GM23338 (cell line): ENCODE measurements at regions not wholly inside any gene's neighbourhood (a gene's known extent, or its start where the extent isn't known, plus 50 kb on each side); places are given as distances from the start of the nearest gene placed in this dataset.

Experiments
- ATAC-seq: fragments of 200-7000 bp; cut with Tn5 transposase; 3 replicates; pipeline ENCODE4 v1.9.1; 2020
- DNase-seq: peaks from one replicate; pipeline ENCODE4 v3.0.0-alpha.2; 2015; ENCODE audit warnings: low spot score
- H2AFZ ChIP-seq: fragments of 200-600 bp; sonication (generic); 2 replicates; pipeline ENCODE4 v1.8.0; 2016; ENCODE audit warnings: antibody characterized with exemption, mild to moderate bottlenecking, moderate library complexity
- H3F3A ChIP-seq: fragments of 200-600 bp; sonication (generic); replicated peaks from 2 replicates; pipeline ENCODE4 v1.8.0; 2017; ENCODE audit warnings: antibody characterized with exemption, mixed run types, low read depth
- H3K27ac ChIP-seq: fragments of 200-600 bp; sonication (generic); 2 replicates; pipeline ENCODE4 v1.6.1; 2016; ENCODE audit warnings: low read depth
- H3K27me3 ChIP-seq: fragments of 200-600 bp; sonication (generic); 2 replicates; pipeline ENCODE4 v1.8.0; 2016; ENCODE audit warnings: mild to moderate bottlenecking, mixed run types, moderate library complexity; ENCODE audit not compliant: insufficient read depth
- H3K36me3 ChIP-seq: fragments of 200-600 bp; sonication (generic); 2 replicates; pipeline ENCODE4 v1.8.0; 2016; ENCODE audit warnings: mild to moderate bottlenecking; ENCODE audit not compliant: insufficient read depth
- H3K4me1 ChIP-seq: fragments of 200-600 bp; sonication (generic); 2 replicates; pipeline ENCODE4 v1.8.0; 2016; ENCODE audit warnings: mild to moderate bottlenecking, moderate library complexity; ENCODE audit not compliant: insufficient read depth
- H3K4me2 ChIP-seq: fragments of 200-600 bp; sonication (generic); 2 replicates; pipeline ENCODE4 v1.7.1; 2017; ENCODE audit warnings: mixed run types
- H3K4me3 ChIP-seq: fragments of 200-600 bp; sonication (generic); 2 replicates; pipeline ENCODE4 v1.6.1; 2016; ENCODE audit warnings: mixed run types
- H3K79me2 ChIP-seq: fragments of 200-600 bp; sonication (generic); replicated peaks from 2 replicates; pipeline ENCODE4 v1.8.0; 2017; ENCODE audit warnings: mild to moderate bottlenecking; ENCODE audit not compliant: insufficient read depth
- H3K9me2 ChIP-seq: fragments of 200-600 bp; sonication (generic); 2 replicates; pipeline ENCODE4 v1.8.0; 2017; ENCODE audit not compliant: insufficient read depth
- H4K20me1 ChIP-seq: fragments of 200-600 bp; sonication (generic); replicated peaks from 2 replicates; pipeline ENCODE4 v1.8.0; 2017; ENCODE audit warnings: mild to moderate bottlenecking; ENCODE audit not compliant: insufficient read depth
- H3K27ac Mint-ChIP-seq: 2 replicates; pipeline ENCODE4 v1.8.0; 2020; ENCODE audit warnings: inconsistent platforms, mild to moderate bottlenecking, moderate library complexity, mixed read lengths
- H3K27me3 Mint-ChIP-seq: 3 replicates; pipeline ENCODE4 v1.8.0; 2022; ENCODE audit warnings: low read depth, mild to moderate bottlenecking, moderate library complexity, mixed read lengths, inconsistent platforms; ENCODE audit not compliant: insufficient read depth, poor library complexity
- H3K36me3 Mint-ChIP-seq: 3 replicates; pipeline ENCODE4 v1.8.0; 2021; ENCODE audit warnings: low read depth, mild to moderate bottlenecking, inconsistent platforms, moderate library complexity, mixed read lengths
- H3K4me1 Mint-ChIP-seq: 3 replicates; pipeline ENCODE4 v1.8.0; 2020; ENCODE audit warnings: mild to moderate bottlenecking, inconsistent platforms, mixed read lengths
- H3K4me3 Mint-ChIP-seq: 3 replicates; pipeline ENCODE4 v1.8.0; 2021; ENCODE audit warnings: moderate library complexity, mild to moderate bottlenecking, inconsistent platforms, mixed read lengths
- H3K9me3 Mint-ChIP-seq: 3 replicates; pipeline ENCODE4 v1.8.0; 2020; ENCODE audit warnings: moderate library complexity, mild to moderate bottlenecking, inconsistent platforms, mixed read lengths
- CREB1 ChIP-seq: fragments of 250-450 bp; sonication (Bioruptor Pico); IDR thresholded peaks from 2 replicates; pipeline ENCODE4 v1.5.0; 2020; ENCODE audit warnings: low read depth, mild to moderate bottlenecking, moderate library complexity
- EZH2 ChIP-seq: fragments of 200-600 bp; sonication (generic); IDR thresholded peaks from one replicate; pipeline ENCODE4 v1.8.0; 2017; ENCODE audit warnings: antibody characterized with exemption, mild to moderate bottlenecking, low read depth; ENCODE audit not compliant: unreplicated experiment
- EZH2phosphoT487 ChIP-seq: fragments of 200-600 bp; sonication (generic); IDR thresholded peaks from one replicate; pipeline ENCODE4 v1.8.1; 2018; ENCODE audit warnings: antibody characterized with exemption; ENCODE audit not compliant: unreplicated experiment
- JUNB ChIP-seq: IDR thresholded peaks from one replicate; pipeline ENCODE4 v1.6.1; 2016; ENCODE audit warnings: antibody characterized with exemption; ENCODE audit not compliant: unreplicated experiment
- NANOG ChIP-seq: IDR thresholded peaks from 2 replicates; pipeline ENCODE4 v1.6.1; 2016; ENCODE audit warnings: antibody characterized with exemption, borderline replicate concordance
- POLR2AphosphoS5 ChIP-seq: IDR thresholded peaks from 2 replicates; pipeline ENCODE4 v1.6.1; 2016; ENCODE audit warnings: antibody characterized with exemption, low read depth
- STAT1 ChIP-seq: IDR thresholded peaks from one replicate; pipeline ENCODE4 v1.6.1; 2016; ENCODE audit warnings: antibody characterized with exemption; ENCODE audit not compliant: unreplicated experiment
- ZNF114 ChIP-seq: fragments of 250-450 bp; sonication (Bioruptor Pico); IDR thresholded peaks from 2 replicates; pipeline ENCODE4 v1.5.0; 2020; ENCODE audit warnings: mild to moderate bottlenecking, moderate library complexity
- ZNF331 ChIP-seq: fragments of 250-450 bp; sonication (Bioruptor Pico); IDR thresholded peaks from 2 replicates; pipeline ENCODE4 v1.5.0; 2020; ENCODE audit warnings: low read depth, mild to moderate bottlenecking, moderate library complexity
- TF ChIP-seq, protein P1 (sequence below): fragments of 250-450 bp; sonication (Bioruptor Pico); IDR thresholded peaks from 2 replicates; pipeline ENCODE4 v1.5.0; 2020; ENCODE audit warnings: mild to moderate bottlenecking, moderate library complexity
- TF ChIP-seq, protein P2 (sequence below): IDR thresholded peaks from 2 replicates; pipeline ENCODE4 v1.6.1; 2016; ENCODE audit warnings: antibody characterized with exemption
- TF ChIP-seq, protein P3 (sequence below), 2 experiments: fragments of 200-600 bp in 1 of 2; sonication (generic) in 1 of 2; conservative IDR thresholded peaks; 2 replicates each; pipeline versions ENCODE4 v1.5.1 to v1.6.1; 2016 to 2017; ENCODE audit warnings: antibody characterized with exemption in 2 of 2, low read depth in 2 of 2, mild to moderate bottlenecking in 2 of 2, moderate library complexity in 1 of 2
- TF ChIP-seq, protein P4 (sequence below): IDR thresholded peaks from one replicate; pipeline ENCODE4 v1.6.1; 2018; ENCODE audit warnings: antibody characterized with exemption; ENCODE audit not compliant: unreplicated experiment

DNA sequence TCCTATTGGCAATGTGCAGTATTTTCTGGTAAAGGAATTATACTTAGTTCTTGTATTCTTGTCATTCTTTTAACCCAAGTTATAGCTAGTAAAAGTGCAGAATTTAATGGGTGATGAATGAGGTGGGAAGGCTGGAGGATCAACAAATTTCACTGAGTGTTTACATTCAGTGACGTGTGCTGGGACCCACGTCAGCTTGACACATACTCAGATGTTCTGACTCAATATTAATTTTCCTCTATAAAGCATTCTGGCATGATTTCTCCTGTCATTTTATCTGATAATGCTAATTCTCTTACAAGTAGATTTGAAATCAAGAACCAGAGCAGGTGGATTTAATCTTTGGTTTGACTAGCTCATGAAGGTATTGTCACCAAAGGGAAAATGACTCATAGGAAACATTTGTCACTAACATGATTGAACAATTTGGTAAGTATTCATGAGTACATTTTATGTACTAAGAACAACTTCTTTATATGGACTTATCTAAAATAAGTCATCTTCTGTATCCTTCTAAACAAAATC is 71.0 kb upstream of the SYNPR start:
- no peak overlapping the region for H3K4me3 Mint-ChIP-seq
- no peak overlapping the region for H2AFZ ChIP-seq
- no peaks in the 10 kb centered on the region for H3K79me2 ChIP-seq
- peaks cover 4% of the 10 kb centered on the region; the same call in 2 of the 3 replicates for H3K4me1 Mint-ChIP-seq
- TF ChIP-seq NANOG (no peak), JUNB (no peak), ZNF114 (CRISPR knock-in tag) (no peak), EZH2phosphoT487 (no peak), CREB1 (CRISPR knock-in tag) (no peak), STAT1 (no peak), ZNF331 (CRISPR knock-in tag) (no peak), POLR2AphosphoS5 (no peak), EZH2 (no peak)
- TF ChIP-seq, protein P1, sequence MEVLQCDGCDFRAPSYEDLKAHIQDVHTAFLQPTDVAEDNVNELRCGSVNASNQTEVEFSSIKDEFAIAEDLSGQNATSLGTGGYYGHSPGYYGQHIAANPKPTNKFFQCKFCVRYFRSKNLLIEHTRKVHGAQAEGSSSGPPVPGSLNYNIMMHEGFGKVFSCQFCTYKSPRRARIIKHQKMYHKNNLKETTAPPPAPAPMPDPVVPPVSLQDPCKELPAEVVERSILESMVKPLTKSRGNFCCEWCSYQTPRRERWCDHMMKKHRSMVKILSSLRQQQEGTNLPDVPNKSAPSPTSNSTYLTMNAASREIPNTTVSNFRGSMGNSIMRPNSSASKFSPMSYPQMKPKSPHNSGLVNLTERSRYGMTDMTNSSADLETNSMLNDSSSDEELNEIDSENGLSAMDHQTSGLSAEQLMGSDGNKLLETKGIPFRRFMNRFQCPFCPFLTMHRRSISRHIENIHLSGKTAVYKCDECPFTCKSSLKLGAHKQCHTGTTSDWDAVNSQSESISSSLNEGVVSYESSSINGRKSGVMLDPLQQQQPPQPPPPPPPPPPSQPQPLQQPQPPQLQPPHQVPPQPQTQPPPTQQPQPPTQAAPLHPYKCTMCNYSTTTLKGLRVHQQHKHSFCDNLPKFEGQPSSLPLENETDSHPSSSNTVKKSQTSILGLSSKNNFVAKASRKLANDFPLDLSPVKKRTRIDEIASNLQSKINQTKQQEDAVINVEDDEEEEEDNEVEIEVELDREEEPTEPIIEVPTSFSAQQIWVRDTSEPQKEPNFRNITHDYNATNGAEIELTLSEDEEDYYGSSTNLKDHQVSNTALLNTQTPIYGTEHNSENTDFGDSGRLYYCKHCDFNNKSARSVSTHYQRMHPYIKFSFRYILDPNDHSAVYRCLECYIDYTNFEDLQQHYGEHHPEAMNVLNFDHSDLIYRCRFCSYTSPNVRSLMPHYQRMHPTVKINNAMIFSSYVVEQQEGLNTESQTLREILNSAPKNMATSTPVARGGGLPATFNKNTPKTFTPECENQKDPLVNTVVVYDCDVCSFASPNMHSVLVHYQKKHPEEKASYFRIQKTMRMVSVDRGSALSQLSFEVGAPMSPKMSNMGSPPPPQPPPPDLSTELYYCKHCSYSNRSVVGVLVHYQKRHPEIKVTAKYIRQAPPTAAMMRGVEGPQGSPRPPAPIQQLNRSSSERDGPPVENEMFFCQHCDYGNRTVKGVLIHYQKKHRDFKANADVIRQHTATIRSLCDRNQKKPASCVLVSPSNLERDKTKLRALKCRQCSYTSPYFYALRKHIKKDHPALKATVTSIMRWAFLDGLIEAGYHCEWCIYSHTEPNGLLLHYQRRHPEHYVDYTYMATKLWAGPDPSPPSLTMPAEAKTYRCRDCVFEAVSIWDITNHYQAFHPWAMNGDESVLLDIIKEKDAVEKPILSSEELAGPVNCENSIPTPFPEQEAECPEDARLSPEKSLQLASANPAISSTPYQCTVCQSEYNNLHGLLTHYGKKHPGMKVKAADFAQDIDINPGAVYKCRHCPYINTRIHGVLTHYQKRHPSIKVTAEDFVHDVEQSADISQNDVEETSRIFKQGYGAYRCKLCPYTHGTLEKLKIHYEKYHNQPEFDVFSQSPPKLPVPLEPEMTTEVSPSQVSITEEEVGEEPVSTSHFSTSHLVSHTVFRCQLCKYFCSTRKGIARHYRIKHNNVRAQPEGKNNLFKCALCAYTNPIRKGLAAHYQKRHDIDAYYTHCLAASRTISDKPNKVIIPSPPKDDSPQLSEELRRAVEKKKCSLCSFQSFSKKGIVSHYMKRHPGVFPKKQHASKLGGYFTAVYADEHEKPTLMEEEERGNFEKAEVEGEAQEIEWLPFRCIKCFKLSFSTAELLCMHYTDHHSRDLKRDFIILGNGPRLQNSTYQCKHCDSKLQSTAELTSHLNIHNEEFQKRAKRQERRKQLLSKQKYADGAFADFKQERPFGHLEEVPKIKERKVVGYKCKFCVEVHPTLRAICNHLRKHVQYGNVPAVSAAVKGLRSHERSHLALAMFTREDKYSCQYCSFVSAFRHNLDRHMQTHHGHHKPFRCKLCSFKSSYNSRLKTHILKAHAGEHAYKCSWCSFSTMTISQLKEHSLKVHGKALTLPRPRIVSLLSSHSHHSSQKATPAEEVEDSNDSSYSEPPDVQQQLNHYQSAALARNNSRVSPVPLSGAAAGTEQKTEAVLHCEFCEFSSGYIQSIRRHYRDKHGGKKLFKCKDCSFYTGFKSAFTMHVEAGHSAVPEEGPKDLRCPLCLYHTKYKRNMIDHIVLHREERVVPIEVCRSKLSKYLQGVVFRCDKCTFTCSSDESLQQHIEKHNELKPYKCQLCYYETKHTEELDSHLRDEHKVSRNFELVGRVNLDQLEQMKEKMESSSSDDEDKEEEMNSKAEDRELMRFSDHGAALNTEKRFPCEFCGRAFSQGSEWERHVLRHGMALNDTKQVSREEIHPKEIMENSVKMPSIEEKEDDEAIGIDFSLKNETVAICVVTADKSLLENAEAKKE = no peak
- TF ChIP-seq, protein P2, sequence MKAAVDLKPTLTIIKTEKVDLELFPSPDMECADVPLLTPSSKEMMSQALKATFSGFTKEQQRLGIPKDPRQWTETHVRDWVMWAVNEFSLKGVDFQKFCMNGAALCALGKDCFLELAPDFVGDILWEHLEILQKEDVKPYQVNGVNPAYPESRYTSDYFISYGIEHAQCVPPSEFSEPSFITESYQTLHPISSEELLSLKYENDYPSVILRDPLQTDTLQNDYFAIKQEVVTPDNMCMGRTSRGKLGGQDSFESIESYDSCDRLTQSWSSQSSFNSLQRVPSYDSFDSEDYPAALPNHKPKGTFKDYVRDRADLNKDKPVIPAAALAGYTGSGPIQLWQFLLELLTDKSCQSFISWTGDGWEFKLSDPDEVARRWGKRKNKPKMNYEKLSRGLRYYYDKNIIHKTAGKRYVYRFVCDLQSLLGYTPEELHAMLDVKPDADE = no peak
- TF ChIP-seq, protein P3, sequence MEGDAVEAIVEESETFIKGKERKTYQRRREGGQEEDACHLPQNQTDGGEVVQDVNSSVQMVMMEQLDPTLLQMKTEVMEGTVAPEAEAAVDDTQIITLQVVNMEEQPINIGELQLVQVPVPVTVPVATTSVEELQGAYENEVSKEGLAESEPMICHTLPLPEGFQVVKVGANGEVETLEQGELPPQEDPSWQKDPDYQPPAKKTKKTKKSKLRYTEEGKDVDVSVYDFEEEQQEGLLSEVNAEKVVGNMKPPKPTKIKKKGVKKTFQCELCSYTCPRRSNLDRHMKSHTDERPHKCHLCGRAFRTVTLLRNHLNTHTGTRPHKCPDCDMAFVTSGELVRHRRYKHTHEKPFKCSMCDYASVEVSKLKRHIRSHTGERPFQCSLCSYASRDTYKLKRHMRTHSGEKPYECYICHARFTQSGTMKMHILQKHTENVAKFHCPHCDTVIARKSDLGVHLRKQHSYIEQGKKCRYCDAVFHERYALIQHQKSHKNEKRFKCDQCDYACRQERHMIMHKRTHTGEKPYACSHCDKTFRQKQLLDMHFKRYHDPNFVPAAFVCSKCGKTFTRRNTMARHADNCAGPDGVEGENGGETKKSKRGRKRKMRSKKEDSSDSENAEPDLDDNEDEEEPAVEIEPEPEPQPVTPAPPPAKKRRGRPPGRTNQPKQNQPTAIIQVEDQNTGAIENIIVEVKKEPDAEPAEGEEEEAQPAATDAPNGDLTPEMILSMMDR (conservative IDR thresholded peaks at IDR 0.05; ENCODE audit: low read depth in 2 of 2) = no peak
- TF ChIP-seq, protein P4, sequence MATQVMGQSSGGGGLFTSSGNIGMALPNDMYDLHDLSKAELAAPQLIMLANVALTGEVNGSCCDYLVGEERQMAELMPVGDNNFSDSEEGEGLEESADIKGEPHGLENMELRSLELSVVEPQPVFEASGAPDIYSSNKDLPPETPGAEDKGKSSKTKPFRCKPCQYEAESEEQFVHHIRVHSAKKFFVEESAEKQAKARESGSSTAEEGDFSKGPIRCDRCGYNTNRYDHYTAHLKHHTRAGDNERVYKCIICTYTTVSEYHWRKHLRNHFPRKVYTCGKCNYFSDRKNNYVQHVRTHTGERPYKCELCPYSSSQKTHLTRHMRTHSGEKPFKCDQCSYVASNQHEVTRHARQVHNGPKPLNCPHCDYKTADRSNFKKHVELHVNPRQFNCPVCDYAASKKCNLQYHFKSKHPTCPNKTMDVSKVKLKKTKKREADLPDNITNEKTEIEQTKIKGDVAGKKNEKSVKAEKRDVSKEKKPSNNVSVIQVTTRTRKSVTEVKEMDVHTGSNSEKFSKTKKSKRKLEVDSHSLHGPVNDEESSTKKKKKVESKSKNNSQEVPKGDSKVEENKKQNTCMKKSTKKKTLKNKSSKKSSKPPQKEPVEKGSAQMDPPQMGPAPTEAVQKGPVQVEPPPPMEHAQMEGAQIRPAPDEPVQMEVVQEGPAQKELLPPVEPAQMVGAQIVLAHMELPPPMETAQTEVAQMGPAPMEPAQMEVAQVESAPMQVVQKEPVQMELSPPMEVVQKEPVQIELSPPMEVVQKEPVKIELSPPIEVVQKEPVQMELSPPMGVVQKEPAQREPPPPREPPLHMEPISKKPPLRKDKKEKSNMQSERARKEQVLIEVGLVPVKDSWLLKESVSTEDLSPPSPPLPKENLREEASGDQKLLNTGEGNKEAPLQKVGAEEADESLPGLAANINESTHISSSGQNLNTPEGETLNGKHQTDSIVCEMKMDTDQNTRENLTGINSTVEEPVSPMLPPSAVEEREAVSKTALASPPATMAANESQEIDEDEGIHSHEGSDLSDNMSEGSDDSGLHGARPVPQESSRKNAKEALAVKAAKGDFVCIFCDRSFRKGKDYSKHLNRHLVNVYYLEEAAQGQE = no peak
- H4K20me1 ChIP-seq = no peaks in the 10 kb centered on the region
- H3K36me3 Mint-ChIP-seq = no peaks in the 10 kb centered on the region
- H3K9me2 ChIP-seq = no peaks in the 10 kb centered on the region
- no peak overlapping the region for H3K4me2 ChIP-seq
- H3K27me3 ChIP-seq = no peaks in the 10 kb centered on the region
- H3K27ac Mint-ChIP-seq = no peak overlapping the region
- no peak overlapping the region for H3K4me3 ChIP-seq
- H3K27me3 Mint-ChIP-seq = peaks cover 3% of the 10 kb centered on the region
- ATAC-seq (no peak), DNase-seq (no peak)
- no peak overlapping the region for H3K27ac ChIP-seq
- H3K4me1 ChIP-seq = peaks cover 11% of the 10 kb centered on the region; the same call in 1 of the 2 replicates
- no peaks in the 10 kb centered on the region for H3K9me3 Mint-ChIP-seq
- H3F3A ChIP-seq = no peaks in the 10 kb centered on the region
- no peaks in the 10 kb centered on the region for H3K36me3 ChIP-seq
